Stimulated activated naive B cell treated with anti-CD40 and anti-IgM and Interleukin-4, amounts not matched to agents 10 μg/mL and 1 μg/mL and 100 μg/mL, for 72 hours (primary cell): ENCODE measurements at regions not wholly inside any gene's neighbourhood (a gene's known extent, or its start where the extent isn't known, plus 50 kb on each side); places are given as distances from the start of the nearest gene placed in this dataset.
"Not testable (repeated sequence)": the region's sequence is repeated elsewhere in the genome, so short reads cannot be mapped to it uniquely, and the experiment has no call there.

Experiments used
- ATAC-seq, 2 donors: fragments of 150-1000 bp; cut with Tn5 transposase; replicated peaks; 2 replicates each; pipeline ENCODE4 v1.10.0; 2021; ENCODE audit warnings: moderate library complexity in 1 of 2
- DNase-seq: peaks from one replicate; pipeline ENCODE4 v3.0.0; 2021
- H3K27ac Mint-ChIP-seq: one replicate; pipeline ENCODE4 v1.8.0; 2022; ENCODE audit warnings: mild to moderate bottlenecking, mixed read lengths
- H3K27me3 Mint-ChIP-seq, 2 donors: one replicate each; pipeline ENCODE4 v1.8.0; 2022; ENCODE audit warnings: mixed read lengths in 2 of 2
- H3K36me3 Mint-ChIP-seq, 2 donors: one replicate each; pipeline ENCODE4 v1.8.0; 2022; ENCODE audit warnings: mixed read lengths in 2 of 2, mild to moderate bottlenecking in 1 of 2
- H3K4me1 Mint-ChIP-seq, 2 donors: one replicate each; pipeline ENCODE4 v1.8.0; 2022; ENCODE audit warnings: mixed read lengths in 2 of 2, mild to moderate bottlenecking in 1 of 2
- H3K4me3 Mint-ChIP-seq, 2 donors: one replicate each; pipeline ENCODE4 v1.8.0; 2022; ENCODE audit warnings: mild to moderate bottlenecking in 2 of 2, mixed read lengths in 2 of 2, moderate library complexity in 1 of 2
- H3K9me3 Mint-ChIP-seq, 2 donors: one replicate each; pipeline ENCODE4 v1.8.0; 2022; ENCODE audit warnings: mixed read lengths in 2 of 2, mild to moderate bottlenecking in 1 of 2

GRCh38 chr4:26059391-26060154 is 145.6 kb downstream of the SMIM20 start:
- Mint-ChIP-seq H3K4me3 (no peak overlapping the region), H3K36me3 (no peaks in the 10 kb centered on the region), H3K9me3 (peaks cover 3 to 4% of the 10 kb centered on the region in 2 donors), H3K4me1 (peaks cover 5 to 11% of the 10 kb centered on the region in 2 donors), H3K27ac (no peak overlapping the region), H3K27me3 (peaks cover 11 to 16% of the 10 kb centered on the region in 2 donors)
- DNase-seq: no peak
- no peak for ATAC-seq

- no peak for DNase-seq
- peaks cover 0 to 3% of the 10 kb centered on the region in 2 donors for H3K9me3 Mint-ChIP-seq
- no peaks in the 10 kb centered on the region for H3K36me3 Mint-ChIP-seq
- ATAC-seq: no peak
- H3K4me1 Mint-ChIP-seq: peaks cover 5 to 11% of the 10 kb centered on the region in 2 donors
- H3K27ac Mint-ChIP-seq: no peak overlapping the region
- H3K4me3 Mint-ChIP-seq: no peak overlapping the region
- H3K27me3 Mint-ChIP-seq: peaks cover 11 to 16% of the 10 kb centered on the region in 2 donors
Measured at GRCh38 chr4:26060286-26060685, 146.3 kb downstream of the SMIM20 start.

DNA sequence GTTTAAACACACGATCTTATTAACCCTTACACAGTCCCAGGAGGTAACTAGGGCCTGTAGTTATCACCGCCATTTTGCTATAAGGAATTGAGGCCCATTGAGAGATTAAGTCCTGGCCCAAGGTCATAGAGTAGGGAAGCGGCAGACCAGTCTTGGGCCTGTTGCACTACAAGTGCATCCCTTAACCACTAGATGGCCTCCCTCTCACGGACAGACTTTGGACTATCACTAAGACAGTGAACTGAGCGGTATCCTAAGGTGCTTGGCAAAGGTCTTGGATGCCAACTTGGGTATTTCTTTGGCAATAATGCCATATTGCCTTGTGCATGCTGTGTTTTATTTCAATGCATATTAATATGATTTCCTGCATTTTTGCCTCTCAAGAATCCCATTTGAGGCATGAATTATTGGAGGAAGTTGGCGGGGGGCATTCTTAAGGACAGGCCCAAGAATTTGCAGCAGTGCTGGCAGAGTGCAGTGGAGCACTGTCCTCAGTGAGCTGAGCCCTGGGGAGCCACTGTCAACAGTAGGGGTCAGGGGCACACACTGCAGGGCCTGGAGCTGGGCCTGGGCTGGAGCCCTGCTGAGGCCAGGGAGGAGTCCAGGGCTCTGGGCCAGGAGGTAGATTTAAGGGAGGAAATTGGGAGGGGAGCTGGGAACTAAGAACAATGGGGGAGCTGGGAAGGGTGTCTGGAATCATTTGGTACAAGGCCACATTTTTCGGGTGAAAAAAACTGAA is 147.4 kb downstream of the SMIM20 start:
- ATAC-seq (peak; percentile 81 to 85), DNase-seq (no peak)
- Mint-ChIP-seq H3K9me3 (peaks cover 0 to 3% of the 10 kb centered on the region in 2 donors), H3K4me3 (no peak overlapping the region), H3K27ac (no peak overlapping the region), H3K36me3 (no peaks in the 10 kb centered on the region), H3K27me3 (peaks cover 12 to 23% of the 10 kb centered on the region in 2 donors), H3K4me1 (peaks cover 10 to 18% of the 10 kb centered on the region in 2 donors)

GRCh38 chr4:26062215-26062614 is 148.2 kb downstream of the SMIM20 start:
- Mint-ChIP-seq H3K27me3 (peaks cover 10 to 27% of the 10 kb centered on the region in 2 donors), H3K9me3 (peaks cover 0 to 3% of the 10 kb centered on the region in 2 donors), H3K4me1 (peaks cover 10 to 18% of the 10 kb centered on the region in 2 donors), H3K36me3 (no peaks in the 10 kb centered on the region), H3K4me3 (no peak overlapping the region), H3K27ac (no peak overlapping the region)
- ATAC-seq (no peak), DNase-seq (no peak)

DNA sequence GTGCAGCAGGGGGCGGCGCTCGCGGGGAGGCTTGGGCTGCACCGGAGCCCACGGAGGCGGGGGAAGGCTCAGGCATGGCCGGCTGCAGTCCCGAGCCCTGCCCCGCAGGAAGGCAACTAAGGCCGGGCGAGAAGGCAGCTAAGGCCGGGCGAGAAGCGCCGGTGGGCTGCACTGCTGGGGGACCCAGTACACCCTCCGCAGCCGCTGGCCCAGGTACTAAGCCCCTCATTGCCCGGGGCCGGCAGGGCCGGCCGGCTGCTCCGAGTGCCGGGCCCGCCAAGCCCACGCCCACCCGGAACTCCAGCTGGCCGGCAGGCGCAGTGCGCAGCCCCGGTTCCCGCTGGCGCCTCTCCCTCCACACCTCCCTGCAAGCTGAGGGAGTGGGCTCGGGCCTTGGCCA is 150.0 kb downstream of the SMIM20 start:
- Mint-ChIP-seq H3K4me1 (peaks cover 6 to 13% of the 10 kb centered on the region in 2 donors), H3K27me3 (peaks cover 7 to 36% of the 10 kb centered on the region in 2 donors)
- ATAC-seq, H3K36me3 Mint-ChIP-seq, H3K27ac Mint-ChIP-seq, DNase-seq, H3K4me3 Mint-ChIP-seq, H3K9me3 Mint-ChIP-seq: not testable (repeated sequence)

DNA sequence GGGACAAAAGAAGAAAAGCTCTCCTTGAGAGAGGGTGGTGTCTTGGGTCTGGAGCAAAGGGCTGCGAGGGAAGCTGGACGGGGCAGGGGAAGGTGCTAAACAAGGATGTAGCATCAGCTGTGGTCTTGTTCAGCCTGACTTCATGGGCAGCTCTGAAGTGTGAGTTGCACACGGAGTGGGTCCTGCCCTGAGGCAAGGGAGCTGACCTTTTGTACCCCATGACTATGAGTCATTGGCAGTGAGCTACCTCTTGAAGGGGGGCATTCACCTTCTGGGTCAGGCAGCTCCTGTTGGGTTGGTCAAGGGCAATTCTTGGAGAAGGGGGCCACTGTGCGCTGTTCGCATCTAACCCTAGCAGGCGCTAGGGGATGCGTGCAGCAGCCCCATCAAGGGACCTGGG is 151.8 kb downstream of the SMIM20 start:
- H3K27ac Mint-ChIP-seq: no peak overlapping the region
- H3K9me3 Mint-ChIP-seq: peaks cover 0 to 1% of the 10 kb centered on the region in 2 donors
- peak in 1 of 2 donors; percentile 35 for ATAC-seq

GRCh38 chr4:26067035-26067434 is 153.0 kb downstream of the SMIM20 start:
- H3K36me3 Mint-ChIP-seq: peaks cover 0 to 3% of the 10 kb centered on the region in 2 donors
- ATAC-seq: no peak
- no peaks in the 10 kb centered on the region for H3K9me3 Mint-ChIP-seq
- no peak overlapping the region for H3K4me3 Mint-ChIP-seq
- peaks cover 9 to 22% of the 10 kb centered on the region in 2 donors for H3K4me1 Mint-ChIP-seq
- H3K27ac Mint-ChIP-seq: no peak overlapping the region
- no peak for DNase-seq
- peaks cover 5 to 25% of the 10 kb centered on the region in 2 donors for H3K27me3 Mint-ChIP-seq

More for the DNA sequence above, 151.8 kb downstream of the SMIM20 start:
- Mint-ChIP-seq H3K4me3 (no peak overlapping the region), H3K4me1 (peaks cover 6 to 13% of the 10 kb centered on the region in 2 donors), H3K27me3 (peaks cover 7 to 25% of the 10 kb centered on the region in 2 donors), H3K36me3 (no peaks in the 10 kb centered on the region)
- DNase-seq: no peak

DNA sequence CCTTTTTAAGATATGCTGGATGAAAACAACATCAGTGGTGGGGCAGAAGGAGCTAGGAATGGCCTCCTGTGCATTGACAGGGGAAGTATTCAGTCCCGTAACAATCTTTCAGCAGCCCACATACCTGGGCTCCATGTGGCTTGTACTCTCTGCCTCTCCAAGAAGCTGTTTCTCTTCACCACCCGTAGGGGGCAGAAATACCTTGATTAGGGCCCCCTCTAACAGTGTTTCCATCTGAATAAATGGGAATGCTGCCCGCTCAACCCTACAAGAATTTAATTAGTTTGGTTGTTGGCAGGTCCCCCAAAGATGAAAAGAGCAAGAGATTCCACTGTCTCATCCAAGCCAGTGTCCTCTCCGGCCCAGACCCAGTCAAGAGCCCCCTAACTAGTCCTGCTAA is 155.2 kb downstream of the SMIM20 start:
- H3K4me3 Mint-ChIP-seq: no peak overlapping the region
- H3K36me3 Mint-ChIP-seq: peaks cover 0 to 3% of the 10 kb centered on the region in 2 donors
- DNase-seq: no peak
- H3K27me3 Mint-ChIP-seq: peaks cover 3 to 25% of the 10 kb centered on the region in 2 donors
- no peaks in the 10 kb centered on the region for H3K9me3 Mint-ChIP-seq
- peaks cover 16 to 34% of the 10 kb centered on the region in 2 donors for H3K4me1 Mint-ChIP-seq
- H3K27ac Mint-ChIP-seq: no peak overlapping the region
- ATAC-seq: peak; percentile 66 to 73

DNA sequence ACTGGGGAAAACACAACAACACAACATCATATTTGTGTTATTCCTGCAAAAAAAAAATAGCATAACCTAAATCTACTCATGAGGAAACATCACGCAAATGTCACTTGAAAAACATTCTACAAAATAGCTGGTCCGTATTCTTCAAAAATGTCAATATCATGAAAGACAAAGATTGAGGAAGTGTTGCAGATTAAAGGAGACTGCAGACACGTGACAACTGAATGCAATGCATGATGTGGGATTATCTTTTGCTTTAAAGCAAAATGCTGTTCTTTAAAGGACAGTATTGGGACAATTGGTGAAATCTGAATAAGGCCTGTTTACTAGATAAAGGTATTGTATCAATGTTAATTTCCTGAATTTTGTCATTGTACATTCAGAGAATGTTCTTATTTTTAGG is 157.7 kb downstream of the SMIM20 start:
- no peak overlapping the region for H3K27ac Mint-ChIP-seq

DNA sequence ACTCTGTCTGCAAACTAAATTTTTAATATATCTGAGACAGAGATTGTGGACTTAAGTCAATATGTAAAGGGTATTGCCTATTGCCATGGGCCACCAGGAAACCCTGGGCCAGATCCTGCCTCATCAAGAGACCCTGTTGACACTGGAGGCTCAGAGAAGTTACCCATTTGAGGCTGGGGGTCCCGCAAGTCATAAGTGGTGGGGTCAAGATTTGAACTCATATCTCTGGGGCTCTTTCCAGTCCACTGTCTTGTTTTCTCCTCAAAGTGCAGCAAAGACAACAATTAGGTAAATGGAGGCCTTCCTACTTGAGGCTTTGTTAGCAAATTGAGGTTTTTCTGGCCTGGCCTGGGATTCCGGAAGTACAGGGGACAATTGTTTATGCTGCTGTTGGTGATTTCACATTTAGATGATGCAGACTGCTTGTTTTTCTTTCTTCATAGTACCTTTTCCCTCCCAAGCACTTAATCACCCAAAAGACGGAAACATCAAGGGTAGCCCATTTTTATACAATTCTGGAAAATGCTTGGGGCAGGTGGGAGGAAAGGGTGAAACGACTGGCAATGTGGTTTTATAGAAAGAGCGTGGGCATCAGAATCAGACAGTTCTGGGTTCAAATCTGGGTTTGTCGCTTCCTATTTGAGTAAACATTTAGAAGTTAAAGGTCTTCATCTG is 160.0 kb downstream of the SMIM20 start:
- ATAC-seq: no peak
- Mint-ChIP-seq H3K27ac (peak overlapping the region; percentile 93), H3K9me3 (peaks cover 10% of the 10 kb centered on the region in 2 donors), H3K4me3 (peak overlapping the region in 1 of 2 donors; percentile 75), H3K4me1 (peaks cover 39 to 63% of the 10 kb centered on the region in 2 donors), H3K27me3 (peaks cover 0 to 6% of the 10 kb centered on the region in 2 donors), H3K36me3 (peaks cover 10% of the 10 kb centered on the region in 2 donors)
- DNase-seq: no peak

More for the DNA sequence above, 157.7 kb downstream of the SMIM20 start:
- ATAC-seq: no peak
- H3K36me3 Mint-ChIP-seq: peaks cover 4 to 8% of the 10 kb centered on the region in 2 donors
- DNase-seq: no peak
- no peak overlapping the region for H3K4me3 Mint-ChIP-seq
- peaks cover 34 to 52% of the 10 kb centered on the region in 2 donors for H3K4me1 Mint-ChIP-seq
- peaks cover 3 to 11% of the 10 kb centered on the region in 2 donors for H3K27me3 Mint-ChIP-seq
- peaks cover 4 to 7% of the 10 kb centered on the region in 2 donors for H3K9me3 Mint-ChIP-seq

DNA sequence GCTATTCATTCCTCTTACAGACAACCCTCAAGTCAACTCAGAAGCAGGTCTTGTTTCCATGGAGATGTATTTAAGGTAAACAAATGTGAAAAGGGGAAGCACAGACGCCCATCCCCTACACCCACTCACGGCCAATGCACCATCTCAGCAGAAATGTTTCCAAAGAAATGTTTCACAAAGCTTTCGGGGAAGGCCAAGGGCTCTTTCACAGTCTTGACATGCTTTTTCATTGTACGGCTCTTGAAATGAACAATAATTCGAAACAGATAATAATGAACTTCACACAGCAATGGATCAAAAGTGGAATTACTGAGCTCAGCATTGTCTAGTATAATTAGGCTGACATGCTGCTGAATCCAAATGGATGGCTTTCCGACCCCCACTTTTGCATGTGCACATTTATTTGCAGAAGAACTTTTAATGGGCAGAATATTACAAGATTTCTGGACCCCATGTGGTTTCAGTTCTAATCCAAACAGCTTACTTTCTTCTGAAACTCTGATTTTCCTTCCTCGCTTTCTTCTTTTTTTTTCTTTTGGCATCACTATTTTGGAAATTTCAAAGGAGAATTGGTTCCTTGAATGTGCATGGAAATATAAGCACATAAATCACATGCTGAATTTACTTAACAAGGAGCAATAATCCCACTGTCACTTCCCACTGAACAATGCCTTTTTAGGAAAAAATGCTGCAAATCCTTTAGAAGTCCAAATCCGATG is 160.9 kb downstream of the SMIM20 start:
- peak; percentile 82 for DNase-seq
- H3K4me1 Mint-ChIP-seq: peaks cover 39 to 63% of the 10 kb centered on the region in 2 donors

DNA sequence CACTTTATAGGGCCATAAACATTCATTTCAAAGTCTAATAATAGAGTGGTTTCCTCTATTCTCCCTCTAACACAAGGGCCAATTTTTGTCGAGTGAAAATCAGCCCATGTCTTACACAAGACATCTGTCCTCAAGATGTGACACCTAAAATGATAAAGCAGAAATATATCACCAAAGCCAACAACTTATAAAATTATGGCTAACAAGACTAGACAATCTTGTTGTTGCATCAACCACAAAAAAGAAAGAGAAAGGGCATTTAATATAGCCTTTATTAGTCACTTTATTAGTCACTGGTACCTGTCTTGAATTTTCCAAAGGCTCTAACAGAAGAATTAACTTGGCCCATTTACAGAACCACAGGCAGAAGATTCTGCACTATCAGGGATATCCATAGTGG is 161.6 kb downstream of the SMIM20 start:
- no peak for DNase-seq
- peaks cover 4 to 12% of the 10 kb centered on the region in 2 donors for H3K27me3 Mint-ChIP-seq
- H3K4me3 Mint-ChIP-seq: peak overlapping the region; percentile 73 to 75
- H3K4me1 Mint-ChIP-seq: peaks cover 42 to 66% of the 10 kb centered on the region in 2 donors
- peak overlapping the region; percentile 93 for H3K27ac Mint-ChIP-seq
- peaks cover 10% of the 10 kb centered on the region in 2 donors for H3K36me3 Mint-ChIP-seq
- H3K9me3 Mint-ChIP-seq: peaks cover 10% of the 10 kb centered on the region in 2 donors
- peak; percentile 7 to 14 for ATAC-seq

More for the DNA sequence above, 160.9 kb downstream of the SMIM20 start:
- H3K27me3 Mint-ChIP-seq: peaks cover 0 to 6% of the 10 kb centered on the region in 2 donors
- H3K4me3 Mint-ChIP-seq: peak overlapping the region; percentile 36 to 75
- peaks cover 10% of the 10 kb centered on the region in 2 donors for H3K36me3 Mint-ChIP-seq
- peaks cover 10% of the 10 kb centered on the region in 2 donors for H3K9me3 Mint-ChIP-seq
- peak; percentile 75 to 81 for ATAC-seq
- H3K27ac Mint-ChIP-seq: peak overlapping the region; percentile 93

DNA sequence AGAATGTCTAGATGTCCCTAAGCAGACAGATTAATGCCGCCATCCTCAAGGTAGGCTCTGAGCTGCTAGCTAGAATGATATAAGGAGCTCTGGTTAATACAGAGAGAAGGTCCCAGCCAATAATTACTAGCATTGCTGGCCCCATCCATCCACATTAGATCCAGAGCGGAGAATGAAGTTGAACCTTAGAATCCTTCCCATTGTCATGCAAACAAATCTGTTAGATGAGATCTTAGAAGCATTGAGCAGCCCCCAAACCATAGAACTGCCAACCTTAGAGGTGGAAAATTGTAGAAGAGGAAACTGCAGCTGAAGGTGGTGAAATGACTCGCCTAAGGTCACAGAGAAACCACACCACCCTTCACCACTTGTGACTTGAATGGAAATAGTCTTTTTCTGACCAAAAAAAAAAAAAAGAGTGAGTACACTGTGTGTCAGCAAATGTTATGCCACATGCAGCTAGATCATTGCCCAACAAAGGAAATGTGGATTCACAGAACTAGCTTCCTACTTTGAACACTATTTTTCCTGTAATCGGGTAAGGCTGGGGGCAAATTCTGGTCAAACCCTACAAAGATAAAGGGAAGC is 162.1 kb downstream of the SMIM20 start:
- Mint-ChIP-seq H3K4me3 (peak overlapping the region; percentile 73 to 75), H3K27ac (peak overlapping the region; percentile 93), H3K9me3 (peaks cover 10% of the 10 kb centered on the region in 2 donors), H3K4me1 (peaks cover 44 to 68% of the 10 kb centered on the region in 2 donors), H3K27me3 (peaks cover 6 to 17% of the 10 kb centered on the region in 2 donors), H3K36me3 (peaks cover 7 to 10% of the 10 kb centered on the region in 2 donors)
- DNase-seq (peak; percentile 66), ATAC-seq (peak; percentile 85)
